ENCODE measurements at regions not wholly inside any gene's neighbourhood (a gene's known extent, or its start where the extent isn't known, plus 50 kb on each side); places are given as distances from the start of the nearest gene placed in this dataset.

GRCh38 chr11:90556606-90557005, 333.8 kb upstream of the CHORDC1 start:
- no peak for TF ChIP-seq CEBPB (IDR thresholded peaks at IDR 0.05)
- TF ChIP-seq ZBTB7A (IDR thresholded peaks at IDR 0.05; ENCODE audit: low read depth) = no peak
- TF ChIP-seq RAD21 (IDR thresholded peaks at IDR 0.05; ENCODE audit: low read depth) = no peak

All from Ishikawa (cell line).